ENCODE measurements at regions not wholly inside any gene's neighbourhood (a gene's known extent, or its start where the extent isn't known, plus 50 kb on each side); places are given as distances from the start of the nearest gene placed in this dataset.

DNA sequence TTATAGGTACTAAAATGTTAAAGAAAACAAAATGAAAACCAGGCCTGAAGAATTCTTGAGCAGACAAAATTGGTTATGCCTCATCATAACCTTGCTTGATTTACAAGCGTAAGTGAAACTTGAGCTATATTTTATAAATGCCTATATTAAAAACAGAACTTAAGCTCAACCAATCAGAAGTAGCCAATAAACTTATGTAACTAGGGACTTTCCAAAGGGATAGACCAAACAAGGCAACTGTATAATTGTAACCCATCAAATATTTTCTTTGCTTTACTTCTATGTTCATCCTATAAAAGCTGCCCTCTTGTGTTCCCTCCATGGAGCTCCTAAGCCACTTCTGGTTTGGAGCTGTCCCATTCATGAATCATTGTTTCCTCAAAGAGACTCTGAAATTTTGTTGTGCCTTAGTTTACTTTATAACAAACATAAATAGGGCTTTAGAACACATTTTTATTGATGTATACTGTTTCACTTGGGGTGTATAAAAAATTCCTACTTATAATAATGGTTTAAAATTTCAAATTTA, 101.6 kb upstream of the CARMIL1 start:
- no peak for DNase-seq
- H3K36me3 ChIP-seq, result no peaks in the 10 kb centered on the region
- H3K4me3 ChIP-seq, result no peak overlapping the region
- peak overlapping the region; percentile 81 to 96 for H3K27ac ChIP-seq
- no peaks in the 10 kb centered on the region for H3K4me1 ChIP-seq
- no peak for TF ChIP-seq POLR2A (IDR thresholded peaks at IDR 0.05)
- TF ChIP-seq, protein P1, sequence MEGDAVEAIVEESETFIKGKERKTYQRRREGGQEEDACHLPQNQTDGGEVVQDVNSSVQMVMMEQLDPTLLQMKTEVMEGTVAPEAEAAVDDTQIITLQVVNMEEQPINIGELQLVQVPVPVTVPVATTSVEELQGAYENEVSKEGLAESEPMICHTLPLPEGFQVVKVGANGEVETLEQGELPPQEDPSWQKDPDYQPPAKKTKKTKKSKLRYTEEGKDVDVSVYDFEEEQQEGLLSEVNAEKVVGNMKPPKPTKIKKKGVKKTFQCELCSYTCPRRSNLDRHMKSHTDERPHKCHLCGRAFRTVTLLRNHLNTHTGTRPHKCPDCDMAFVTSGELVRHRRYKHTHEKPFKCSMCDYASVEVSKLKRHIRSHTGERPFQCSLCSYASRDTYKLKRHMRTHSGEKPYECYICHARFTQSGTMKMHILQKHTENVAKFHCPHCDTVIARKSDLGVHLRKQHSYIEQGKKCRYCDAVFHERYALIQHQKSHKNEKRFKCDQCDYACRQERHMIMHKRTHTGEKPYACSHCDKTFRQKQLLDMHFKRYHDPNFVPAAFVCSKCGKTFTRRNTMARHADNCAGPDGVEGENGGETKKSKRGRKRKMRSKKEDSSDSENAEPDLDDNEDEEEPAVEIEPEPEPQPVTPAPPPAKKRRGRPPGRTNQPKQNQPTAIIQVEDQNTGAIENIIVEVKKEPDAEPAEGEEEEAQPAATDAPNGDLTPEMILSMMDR (IDR thresholded peaks at IDR 0.05), result no peak
- no peaks in the 10 kb centered on the region for H3K27me3 ChIP-seq
- intact Hi-C loops (cut with DNase I; ENCODE audit: low total_unique reads), result no loop called here
- H3K9me3 ChIP-seq, result no peaks in the 10 kb centered on the region

- TF ChIP-seq, protein P1 (IDR thresholded peaks at IDR 0.05), result no peak
- no peak for TF ChIP-seq POLR2A (IDR thresholded peaks at IDR 0.05)
- H3K4me1 ChIP-seq, result no peaks in the 10 kb centered on the region
- intact Hi-C loops (cut with DNase I; ENCODE audit: low total_unique reads), result no loop called here
Measured at GRCh38 chr6:25178336-25179035, 100.7 kb upstream of the CARMIL1 start.

GRCh38 chr6:25179051-25179778, 100.0 kb upstream of the CARMIL1 start:
- TF ChIP-seq, protein P1 (IDR thresholded peaks at IDR 0.05), result no peak
- no peak for TF ChIP-seq POLR2A (IDR thresholded peaks at IDR 0.05)
- no peak for DNase-seq
- H3K4me3 ChIP-seq, result no peak overlapping the region
- H3K9me3 ChIP-seq, result no peaks in the 10 kb centered on the region
- intact Hi-C loops (cut with DNase I; ENCODE audit: low total_unique reads), result no loop called here
- peak overlapping the region; percentile 81 to 96 for H3K27ac ChIP-seq
- H3K36me3 ChIP-seq, result no peaks in the 10 kb centered on the region
- no peaks in the 10 kb centered on the region for H3K4me1 ChIP-seq
- H3K27me3 ChIP-seq, result no peaks in the 10 kb centered on the region

More at GRCh38 chr6:25178336-25179035, 100.7 kb upstream of the CARMIL1 start:
- DNase-seq, result no peak
- Histone ChIP-seq H3K9me3 (no peaks in the 10 kb centered on the region), H3K4me3 (no peak overlapping the region), H3K36me3 (no peaks in the 10 kb centered on the region), H3K27ac (peak overlapping the region; percentile 81 to 96), H3K27me3 (no peaks in the 10 kb centered on the region)

DNA sequence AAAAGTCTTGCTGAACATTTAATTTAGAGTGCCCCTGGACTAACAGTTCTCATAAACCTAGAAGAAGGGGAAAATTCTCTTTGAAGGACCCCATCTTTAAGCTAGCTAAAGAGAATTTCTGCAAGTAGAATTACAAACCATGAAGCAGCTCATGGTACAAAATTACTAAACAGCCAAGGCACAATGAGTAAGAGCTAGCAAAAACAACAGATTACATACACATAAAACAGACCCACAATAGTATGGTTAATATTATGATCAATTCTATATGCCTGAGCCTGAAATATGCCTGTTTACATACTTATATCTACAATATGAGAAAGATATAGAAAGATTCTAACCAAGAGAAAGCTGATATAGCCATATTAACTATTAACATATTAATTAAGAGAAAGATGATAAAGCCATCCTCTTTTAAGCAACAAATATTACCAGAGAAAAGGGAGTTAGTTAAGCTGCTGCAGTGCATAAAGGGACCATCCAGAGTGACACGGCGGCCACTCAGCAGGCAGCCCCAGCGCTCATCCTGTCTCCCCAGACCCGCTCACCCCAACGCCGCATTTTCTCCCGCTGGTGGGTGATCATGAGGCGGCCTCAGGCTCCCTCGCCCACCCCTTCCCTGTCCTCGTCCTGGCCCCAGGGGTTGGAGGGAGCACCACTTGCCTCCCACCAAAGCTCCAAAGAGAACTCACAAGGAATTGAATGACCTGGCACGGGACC, 98.4 kb upstream of the CARMIL1 start:
- intact Hi-C loops (cut with DNase I; ENCODE audit: low total_unique reads), result no loop called here
- H3K9me3 ChIP-seq, result no peaks in the 10 kb centered on the region
- no peaks in the 10 kb centered on the region for H3K4me1 ChIP-seq
- TF ChIP-seq, protein P1 (IDR thresholded peaks at IDR 0.05), result no peak
- no peak for TF ChIP-seq POLR2A (IDR thresholded peaks at IDR 0.05)
- no peak for DNase-seq
- H3K36me3 ChIP-seq, result no peaks in the 10 kb centered on the region
- no peaks in the 10 kb centered on the region for H3K27me3 ChIP-seq
- no peak overlapping the region for H3K4me3 ChIP-seq
- H3K27ac ChIP-seq, result peak overlapping the region; percentile 81 to 96

All from uterus (tissue), 3 donors.